ENCODE measurements at regions not wholly inside any gene's neighbourhood (a gene's known extent, or its start where the extent isn't known, plus 50 kb on each side); places are given as distances from the start of the nearest gene placed in this dataset.
"Not testable (repeated sequence)": the region's sequence is repeated elsewhere in the genome, so short reads cannot be mapped to it uniquely, and the experiment has no call there.

- ATAC-seq (no peak), DNase-seq (ENCODE audit: low spot score) (no peak)
- intact Hi-C loops (cut with DNase I) = no loop called here
Observed at GRCh38 chr11:115999437-115999836, 495.2 kb upstream of the CADM1 start.

GRCh38 chr11:115996808-115997188 is 492.6 kb upstream of the CADM1 start:
- no peak for DNase-seq (ENCODE audit: low spot score)
- ATAC-seq = peak; percentile 48
- intact Hi-C loops (cut with DNase I) = no loop called here

GRCh38 chr11:115996125-115996807 is 492.1 kb upstream of the CADM1 start:
- intact Hi-C loops (cut with DNase I) = no loop called here
- ATAC-seq (no peak), DNase-seq (ENCODE audit: low spot score) (no peak)

GRCh38 chr11:115993590-115993989 is 489.4 kb upstream of the CADM1 start:
- ATAC-seq (no peak), DNase-seq (ENCODE audit: low spot score) (no peak)
- intact Hi-C loops (cut with DNase I) = no loop called here

- DNase-seq (ENCODE audit: low spot score) = no peak
- intact Hi-C loops (cut with DNase I) = no loop called here
- ATAC-seq = peak; percentile 42
Observed at GRCh38 chr11:115990004-115990447, 485.8 kb upstream of the CADM1 start.

GRCh38 chr11:115985896-115986295 is 481.7 kb upstream of the CADM1 start:
- intact Hi-C loops (cut with DNase I) = no loop called here
- no peak for DNase-seq (ENCODE audit: low spot score)
- ATAC-seq = no peak

- DNase-seq (ENCODE audit: low spot score) = no peak
- intact Hi-C loops (cut with DNase I) = no loop called here
- no peak for ATAC-seq
Observed at GRCh38 chr11:115984228-115984627, 480.0 kb upstream of the CADM1 start.

GRCh38 chr11:115982666-115983065 is 478.5 kb upstream of the CADM1 start:
- DNase-seq (ENCODE audit: low spot score) (no peak), ATAC-seq (no peak)
- intact Hi-C loops (cut with DNase I) = no loop called here

GRCh38 chr11:115981814-115982471 is 477.7 kb upstream of the CADM1 start:
- intact Hi-C loops (cut with DNase I) = no loop called here
- ATAC-seq = peak; percentile 41
- no peak for DNase-seq (ENCODE audit: low spot score)

GRCh38 chr11:115981104-115981481 is 476.9 kb upstream of the CADM1 start:
- DNase-seq (ENCODE audit: low spot score) (no peak), ATAC-seq (no peak)
- intact Hi-C loops (cut with DNase I) = no loop called here

GRCh38 chr11:115980337-115981103 is 476.3 kb upstream of the CADM1 start:
- ATAC-seq (no peak), DNase-seq (ENCODE audit: low spot score) (no peak)
- intact Hi-C loops (cut with DNase I) = no loop called here

GRCh38 chr11:115974703-115975102 is 470.5 kb upstream of the CADM1 start:
- DNase-seq (ENCODE audit: low spot score) (no peak), ATAC-seq (no peak)
- intact Hi-C loops (cut with DNase I) = no loop called here

- intact Hi-C loops (cut with DNase I); ATAC-seq; DNase-seq (ENCODE audit: low spot score): not testable (repeated sequence)
Observed at GRCh38 chr11:115967203-115967602, 463.0 kb upstream of the CADM1 start.

GRCh38 chr11:115965767-115966504 is 461.7 kb upstream of the CADM1 start:
- no peak for ATAC-seq
- DNase-seq (ENCODE audit: low spot score) = no peak
- intact Hi-C loops (cut with DNase I) = no loop called here

- intact Hi-C loops (cut with DNase I) = no loop called here
- no peak for ATAC-seq
Observed at GRCh38 chr11:115964091-115964490, 459.9 kb upstream of the CADM1 start.

GRCh38 chr11:115963156-115963555 is 458.9 kb upstream of the CADM1 start:
- ATAC-seq (no peak), DNase-seq (ENCODE audit: low spot score) (no peak)
- intact Hi-C loops (cut with DNase I) = no loop called here

More at GRCh38 chr11:115964091-115964490, 459.9 kb upstream of the CADM1 start:
- DNase-seq (ENCODE audit: low spot score) = no peak

- intact Hi-C loops (cut with DNase I) = no loop called here
- no peak for ATAC-seq
- DNase-seq (ENCODE audit: low spot score) = no peak
Observed at GRCh38 chr11:115961159-115962003, 457.2 kb upstream of the CADM1 start.

GRCh38 chr11:115959081-115959486 is 454.9 kb upstream of the CADM1 start:
- ATAC-seq = no peak
- intact Hi-C loops (cut with DNase I) = no loop called here
- no peak for DNase-seq (ENCODE audit: low spot score)

Measured in sciatic nerve (tissue), 2 donors.